Upper lobe of left lung (tissue), 6 donors: ENCODE measurements at regions not wholly inside any gene's neighbourhood (a gene's known extent, or its start where the extent isn't known, plus 50 kb on each side); places are given as distances from the start of the nearest gene placed in this dataset.

Experiments
- ATAC-seq, 2 donors: fragments of 200-7000 bp; cut with Tn5 transposase; one replicate each; pipeline ENCODE4 v1.9.1; 2022; ENCODE audit warnings: mild to moderate bottlenecking in 2 of 2, moderate library complexity in 2 of 2; ENCODE audit not compliant: low FRiP score in 2 of 2
- DNase-seq, 2 donors: peaks; one replicate each; pipeline ENCODE4 v3.0.0-alpha.2; 2019 to 2020
- H3K27ac ChIP-seq, 4 donors: fragments of 200-600 bp; sonication (generic); one replicate each; pipeline ENCODE4 v1.5.1; 2016 to 2019
- H3K27me3 ChIP-seq, 4 donors: fragments of 200-600 bp; sonication (generic); one replicate each; pipeline ENCODE4 v1.5.1; 2017 to 2019
- H3K36me3 ChIP-seq, 4 donors: fragments of 200-600 bp; sonication (generic); one replicate each; pipeline ENCODE4 v1.5.1; 2016 to 2019
- H3K4me1 ChIP-seq, 4 donors: fragments of 200-600 bp; sonication (generic); one replicate each; pipeline ENCODE4 v1.5.1; 2018 to 2019
- H3K4me3 ChIP-seq, 4 donors: fragments of 200-600 bp; sonication (generic); one replicate each; pipeline ENCODE4 v1.5.1; 2017 to 2019; ENCODE audit warnings: mild to moderate bottlenecking in 2 of 4, moderate library complexity in 1 of 4
- H3K9me3 ChIP-seq, 4 donors: fragments of 200-600 bp; sonication (generic); one replicate each; pipeline ENCODE4 v1.5.1; 2018 to 2019
- CTCF ChIP-seq, 6 experiments: fragments of 450-650 bp in 4 of 6; fragments of 200-600 bp in 2 of 6; sonication (generic) in 2 of 6; IDR thresholded peaks; one replicate each; pipeline ENCODE4 v1.5.1; 2016 to 2019; ENCODE audit warnings: antibody characterized with exemption in 6 of 6
- EP300 ChIP-seq, 4 donors: sonication (generic); formaldehyde crosslinking; IDR thresholded peaks; one replicate each; pipeline ENCODE4 v1.5.1; 2017; ENCODE audit warnings: antibody characterized with exemption in 4 of 4, control low read depth in 2 of 4
- POLR2A ChIP-seq, 4 donors: fragments of 450-650 bp; IDR thresholded peaks; one replicate each; pipeline ENCODE4 v1.5.1; 2016 to 2017; ENCODE audit warnings: antibody characterized with exemption in 4 of 4, mild to moderate bottlenecking in 2 of 4
- POLR2AphosphoS5 ChIP-seq, 2 donors: sonication (generic); formaldehyde crosslinking; IDR thresholded peaks; one replicate each; pipeline ENCODE4 v1.5.1; 2017; ENCODE audit warnings: antibody characterized with exemption in 2 of 2
- WGBS, 2 donors: methylation state at CpG; one replicate each; pipeline ENCODE4 v1.1.5; 2017 to 2018; 5-methylcytosine and 5-hydroxymethylcytosine counted together
- donor health status: DM: no; HTN: no; CAD: no; lungs with moderate emphysema.
- donor health status: DM: no; HTN: yes; CAD: no; lungs with severe emphysema.

DNA sequence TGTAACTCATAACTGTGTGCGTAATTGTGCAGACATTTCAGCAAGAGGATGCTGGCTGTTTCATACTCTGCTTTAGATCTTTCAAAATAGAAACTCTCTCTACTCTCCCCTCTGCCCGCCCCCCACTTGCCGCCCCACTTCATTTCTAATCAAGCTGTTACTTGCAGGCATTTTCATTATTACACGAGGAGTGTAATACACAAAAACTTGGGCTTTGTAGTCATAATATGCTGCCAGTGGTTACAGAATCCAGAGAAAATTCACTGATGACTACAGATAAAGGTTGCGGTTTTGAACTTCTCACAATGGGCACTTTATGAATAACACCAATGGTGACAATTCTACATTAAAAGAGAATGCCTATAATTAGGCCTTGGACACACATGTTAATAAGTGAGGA, 194.0 kb upstream of the POU3F2 start:
- H3K4me1 ChIP-seq: no peaks in the 10 kb centered on the region
- 82 to 90% methylated on average over 5 of the region's 5 CpGs for WGBS, 2 donors
- no peak for TF ChIP-seq EP300 (IDR thresholded peaks at IDR 0.05)
- TF ChIP-seq CTCF (IDR thresholded peaks at IDR 0.05): no peak
- TF ChIP-seq POLR2A (IDR thresholded peaks at IDR 0.05): no peak
- no peak for TF ChIP-seq POLR2AphosphoS5 (IDR thresholded peaks at IDR 0.05)
- H3K27ac ChIP-seq: no peak overlapping the region
- no peaks in the 10 kb centered on the region for H3K36me3 ChIP-seq
- DNase-seq (no peak), ATAC-seq (no peak)
- no peak overlapping the region for H3K4me3 ChIP-seq
- H3K27me3 ChIP-seq: no peaks in the 10 kb centered on the region
- H3K9me3 ChIP-seq: no peaks in the 10 kb centered on the region

GRCh38 chr6:98641949-98642719, 192.2 kb upstream of the POU3F2 start:
- DNase-seq (no peak), ATAC-seq (no peak)
- H3K4me3 ChIP-seq: no peak overlapping the region
- H3K27me3 ChIP-seq: no peaks in the 10 kb centered on the region
- no peak for TF ChIP-seq EP300 (IDR thresholded peaks at IDR 0.05)
- no peak for TF ChIP-seq CTCF (IDR thresholded peaks at IDR 0.05)
- no peak for TF ChIP-seq POLR2AphosphoS5 (IDR thresholded peaks at IDR 0.05)
- no peak for TF ChIP-seq POLR2A (IDR thresholded peaks at IDR 0.05)
- H3K9me3 ChIP-seq: no peaks in the 10 kb centered on the region
- H3K4me1 ChIP-seq: no peaks in the 10 kb centered on the region
- H3K36me3 ChIP-seq: no peaks in the 10 kb centered on the region
- 55 to 58% methylated on average over 5 of the region's 5 CpGs for WGBS, 2 donors
- H3K27ac ChIP-seq: no peak overlapping the region

DNA sequence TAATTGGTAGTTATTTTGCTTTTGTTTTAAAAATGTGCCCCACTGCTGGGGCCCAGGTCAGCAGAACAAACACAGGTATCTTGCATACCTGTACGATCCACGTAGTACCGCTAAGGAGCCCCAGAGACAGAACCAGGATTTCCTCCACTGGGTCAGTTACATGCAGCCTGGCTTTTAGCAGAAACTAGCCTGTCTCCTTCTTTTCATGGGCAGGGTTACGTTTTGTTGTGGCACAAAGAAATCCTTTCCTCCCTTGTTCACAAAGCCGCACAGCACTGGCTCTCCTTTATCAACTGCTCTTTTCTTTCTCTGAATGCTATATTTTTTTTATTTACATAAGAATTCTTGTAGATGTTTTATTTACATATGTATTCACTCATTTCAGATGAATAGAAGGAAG, 190.3 kb upstream of the POU3F2 start:
- H3K9me3 ChIP-seq: no peaks in the 10 kb centered on the region
- DNase-seq (no peak), ATAC-seq (no peak)
- no peak for TF ChIP-seq POLR2AphosphoS5 (IDR thresholded peaks at IDR 0.05)
- TF ChIP-seq EP300 (IDR thresholded peaks at IDR 0.05): no peak
- no peak for TF ChIP-seq CTCF (IDR thresholded peaks at IDR 0.05)
- TF ChIP-seq POLR2A (IDR thresholded peaks at IDR 0.05): no peak
- WGBS, 2 donors: 58 to 67% methylated on average over 5 of the region's 5 CpGs
- no peak overlapping the region for H3K27ac ChIP-seq
- H3K36me3 ChIP-seq: no peaks in the 10 kb centered on the region
- H3K4me3 ChIP-seq: no peak overlapping the region
- no peaks in the 10 kb centered on the region for H3K4me1 ChIP-seq
- H3K27me3 ChIP-seq: no peaks in the 10 kb centered on the region

DNA sequence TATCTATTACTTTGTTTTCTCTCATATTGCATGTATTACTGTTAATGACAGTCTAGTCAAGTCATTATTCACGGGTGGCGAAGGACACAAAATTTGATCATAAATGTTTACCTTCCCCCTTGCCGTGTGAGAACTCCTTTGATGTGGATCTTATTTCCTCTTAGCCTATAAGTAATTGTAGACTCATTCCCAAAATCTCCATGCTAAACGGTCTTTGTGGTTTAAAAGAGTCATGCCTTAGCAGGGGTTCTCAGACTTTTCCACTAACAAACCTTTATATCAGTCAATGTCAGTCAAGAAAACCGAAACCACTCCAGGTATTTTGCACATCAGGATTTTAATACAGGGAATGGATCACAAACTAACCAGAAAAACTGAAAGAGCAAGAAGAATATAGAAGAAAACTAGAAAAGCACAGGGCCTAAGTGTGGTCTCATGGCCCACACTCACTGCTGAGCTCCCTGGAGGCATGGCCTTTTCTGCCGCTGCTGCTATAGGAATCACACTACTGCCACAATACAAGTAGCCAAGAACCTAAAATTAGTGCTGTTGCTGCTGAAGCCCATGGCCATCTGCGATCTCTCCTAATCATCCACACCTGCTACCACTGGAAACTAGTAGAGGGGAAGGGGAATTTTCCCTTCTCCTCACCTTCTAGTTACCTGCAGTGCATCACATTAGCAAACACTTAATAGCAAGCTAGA, 186.0 kb upstream of the POU3F2 start:
- Histone ChIP-seq H3K27me3 (no peaks in the 10 kb centered on the region), H3K36me3 (no peaks in the 10 kb centered on the region), H3K27ac (no peak overlapping the region), H3K4me1 (no peaks in the 10 kb centered on the region), H3K9me3 (no peaks in the 10 kb centered on the region), H3K4me3 (no peak overlapping the region)
- DNase-seq (no peak), ATAC-seq (no peak)
- no peak for TF ChIP-seq POLR2AphosphoS5 (IDR thresholded peaks at IDR 0.05)
- no peak for TF ChIP-seq POLR2A (IDR thresholded peaks at IDR 0.05)
- no peak for TF ChIP-seq CTCF (IDR thresholded peaks at IDR 0.05)
- TF ChIP-seq EP300 (IDR thresholded peaks at IDR 0.05): no peak
- WGBS, 2 donors: 68 to 80% methylated on average over 7 of the region's 7 CpGs
